Left lobe of liver (tissue), 2 donors: ENCODE measurements at regions not wholly inside any gene's neighbourhood (a gene's known extent, or its start where the extent isn't known, plus 50 kb on each side); places are given as distances from the start of the nearest gene placed in this dataset.
"Not testable (repeated sequence)": the region's sequence is repeated elsewhere in the genome, so short reads cannot be mapped to it uniquely, and the experiment has no call there.

Source experiments
- ATAC-seq: fragments of 200-7000 bp; cut with Tn5 transposase; one replicate; pipeline ENCODE4 v1.9.1; 2020; ENCODE audit warnings: mild to moderate bottlenecking, moderate library complexity
- DNase-seq: peaks from one replicate; pipeline ENCODE4 v3.0.0-alpha.2; 2020; ENCODE audit warnings: low spot score
- donor health status: DM: no; HTN: no; CAD: no; lungs with moderate emphysema.
- donor health status: DM: no; HTN: yes; CAD: no.

DNA sequence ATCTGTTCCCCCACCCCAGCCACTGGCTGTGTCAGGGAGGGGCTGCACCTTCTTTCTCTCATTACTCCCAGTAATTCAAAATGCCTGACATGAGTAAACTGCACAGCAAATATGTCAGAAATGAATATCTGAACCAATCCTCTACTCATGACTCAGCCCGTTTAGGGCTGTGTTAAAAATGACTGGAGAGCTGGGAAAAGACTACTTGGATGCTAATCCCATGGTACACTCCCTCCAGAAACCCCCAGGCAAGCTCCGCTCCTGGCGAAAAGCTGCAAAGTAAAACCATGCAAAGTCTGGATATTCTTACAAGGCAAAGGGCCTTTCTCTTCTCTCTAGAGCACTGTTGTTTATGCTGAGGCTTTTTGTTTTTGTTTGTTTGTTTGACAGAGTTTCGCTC lies 448.1 kb upstream of the DYNLRB2 start:
- ATAC-seq (no peak), DNase-seq (no peak)

DNA sequence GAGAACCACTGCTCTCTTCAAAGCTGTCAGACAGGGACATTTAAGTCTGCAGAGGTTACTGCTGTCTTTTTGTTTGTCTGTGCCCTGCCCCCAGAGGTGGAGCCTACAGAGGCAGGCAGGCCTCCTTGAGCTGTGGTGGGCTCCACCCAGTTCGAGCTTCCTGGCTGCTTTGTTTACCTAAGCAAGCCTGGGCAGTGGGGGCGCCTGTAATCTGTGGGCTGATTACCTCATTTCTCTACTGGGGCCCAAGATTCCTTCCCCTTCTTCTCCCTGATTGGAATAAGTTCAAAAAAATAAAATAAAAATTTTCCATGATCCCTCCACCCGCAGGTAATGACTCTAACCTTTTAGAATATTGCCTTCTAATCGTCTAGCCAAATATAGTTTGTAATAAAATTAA lies 449.3 kb upstream of the DYNLRB2 start:
- DNase-seq, ATAC-seq: not testable (repeated sequence)

DNA sequence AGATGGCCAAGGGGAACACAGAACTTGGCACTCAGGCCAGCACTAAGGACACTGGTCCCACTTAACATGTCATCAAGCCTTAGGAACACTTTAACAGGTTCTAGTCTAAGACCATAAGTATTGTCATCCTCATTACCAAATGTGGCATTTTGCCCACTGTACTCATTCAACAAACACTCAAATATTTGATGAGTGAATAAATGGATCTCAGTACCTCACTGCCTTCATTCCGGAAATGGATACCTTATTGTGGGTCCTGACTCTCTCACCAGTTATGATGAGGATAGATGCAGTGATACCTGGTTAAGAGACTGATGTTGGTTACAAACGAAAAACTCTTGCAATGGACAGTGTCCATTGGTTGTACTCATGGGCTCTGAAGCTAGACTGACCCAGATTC lies 455.2 kb upstream of the DYNLRB2 start:
- no peak for DNase-seq
- no peak for ATAC-seq

DNA sequence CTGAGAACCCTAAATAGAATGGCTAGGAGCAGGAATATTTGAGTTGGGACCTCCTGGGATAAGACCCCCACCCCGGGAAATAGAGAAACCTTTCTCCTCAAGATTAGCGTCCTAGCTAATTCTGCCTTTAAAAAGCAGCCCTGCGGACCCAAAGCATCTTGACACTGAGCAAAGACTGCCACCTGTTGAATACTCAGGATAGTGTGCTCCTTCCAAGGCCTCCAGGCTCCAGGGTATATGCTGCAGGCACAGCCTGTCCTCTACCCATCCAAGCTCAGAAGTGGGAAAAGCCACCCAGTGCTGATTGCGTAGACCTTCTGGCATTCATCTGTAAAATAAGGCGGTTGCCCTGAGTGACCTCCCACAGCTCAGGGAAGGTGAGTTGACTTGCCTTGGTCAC lies 456.2 kb upstream of the DYNLRB2 start:
- DNase-seq (peak; percentile 64), ATAC-seq (peak; percentile 100)

DNA sequence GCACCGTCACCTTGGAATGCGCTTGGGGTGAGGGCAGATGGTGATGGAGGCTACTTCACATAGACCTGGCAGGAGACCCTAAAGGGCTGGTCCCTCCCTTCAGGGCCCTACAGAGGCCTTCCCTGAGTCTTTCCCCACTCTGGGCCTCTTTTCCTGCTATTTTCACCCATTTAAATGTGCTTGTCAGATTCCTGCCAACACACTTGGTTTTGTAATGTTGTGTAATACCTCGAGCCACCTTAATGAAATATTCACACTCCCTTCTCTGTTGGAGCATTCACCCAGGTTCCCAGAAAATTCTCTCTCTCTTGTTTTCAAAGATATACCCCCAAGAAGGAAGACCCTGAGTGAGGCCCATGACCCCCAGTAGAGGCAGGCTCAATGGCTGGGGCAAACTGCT lies 456.6 kb upstream of the DYNLRB2 start:
- ATAC-seq (peak; percentile 71), DNase-seq (no peak)

DNA sequence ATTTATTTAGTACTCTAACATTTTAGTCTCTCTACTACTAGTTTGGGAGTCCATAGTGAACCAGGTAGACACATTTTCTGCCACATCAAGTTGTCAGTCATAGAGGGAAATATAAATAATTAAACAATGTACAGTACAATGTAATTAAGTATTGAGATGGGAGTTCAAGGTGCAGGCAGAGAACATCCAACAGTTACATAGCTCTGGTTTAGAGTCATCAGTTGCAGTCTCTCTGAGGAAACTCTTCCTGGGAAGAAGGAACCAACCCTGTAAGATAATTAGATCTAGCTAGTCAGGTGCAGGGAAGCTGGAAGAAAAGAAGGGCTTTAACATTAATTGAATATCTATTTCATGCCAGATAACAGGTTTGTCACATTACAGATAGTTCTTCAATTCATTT lies 457.9 kb upstream of the DYNLRB2 start:
- DNase-seq (no peak), ATAC-seq (no peak)

DNA sequence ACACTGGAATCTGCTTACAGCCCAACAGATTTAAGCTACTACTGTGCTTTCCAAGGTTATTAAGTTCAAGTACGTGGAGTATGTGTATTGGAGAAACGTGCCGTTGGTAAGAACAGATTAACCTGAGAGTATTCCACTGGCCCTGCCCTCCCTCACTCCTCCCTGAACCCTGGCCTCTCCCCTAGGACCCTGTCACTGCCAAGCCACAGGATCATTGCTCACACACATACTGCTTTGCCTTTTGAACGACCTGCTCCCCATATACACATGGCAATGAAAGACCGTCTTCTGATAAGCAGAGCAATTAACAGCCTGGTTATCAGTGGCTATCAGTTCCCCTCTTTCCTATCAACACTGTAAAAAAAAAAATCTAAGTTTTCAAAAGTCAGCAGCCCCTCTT lies 458.9 kb upstream of the DYNLRB2 start:
- ATAC-seq, result no peak
- DNase-seq, result no peak

DNA sequence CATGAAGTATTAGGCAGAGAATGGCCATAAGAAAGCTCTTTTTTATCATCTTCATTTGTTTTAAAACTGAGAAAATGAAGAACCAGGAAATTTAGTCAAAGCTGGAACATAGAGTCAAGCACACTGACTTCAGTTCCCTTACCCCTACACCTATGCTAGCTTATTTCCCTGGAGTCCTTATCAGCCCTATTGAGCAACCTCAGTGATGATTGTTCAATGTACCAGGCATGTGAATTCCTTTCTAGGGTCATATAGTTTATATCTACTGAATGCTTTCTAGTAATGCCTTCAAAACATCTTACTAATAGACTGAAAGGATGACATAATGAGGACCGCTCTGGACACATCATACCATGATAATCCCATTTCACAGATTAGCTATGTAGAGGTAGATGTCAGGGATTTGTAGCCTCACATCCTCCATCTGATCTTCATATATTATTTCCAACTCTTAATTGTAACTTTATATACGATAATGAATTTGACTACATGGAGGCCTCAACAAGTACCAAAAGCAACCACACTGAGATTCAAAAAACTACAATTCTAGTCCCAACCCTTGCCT lies 460.4 kb upstream of the DYNLRB2 start:
- ATAC-seq (no peak), DNase-seq (no peak)

DNA sequence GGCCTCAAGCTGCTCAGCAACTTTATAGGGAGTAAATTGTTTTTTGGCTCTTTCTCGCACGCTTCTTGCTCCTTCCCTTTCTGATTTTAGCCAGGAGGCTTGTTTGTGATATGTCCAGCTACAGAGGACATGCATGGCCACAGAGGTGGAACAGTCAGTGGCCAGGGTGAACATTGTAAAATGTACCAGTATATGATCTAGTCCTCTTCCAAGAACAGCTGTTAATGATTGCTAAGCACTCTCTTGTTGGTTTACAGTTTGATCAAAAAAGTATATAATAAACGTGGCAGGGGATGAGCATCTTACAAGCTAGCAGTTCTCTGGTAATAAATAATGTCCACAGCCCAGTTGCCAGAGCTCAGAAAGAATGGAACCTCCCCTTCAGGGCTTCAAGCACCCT lies 461.7 kb upstream of the DYNLRB2 start:
- no peak for ATAC-seq
- no peak for DNase-seq

DNA sequence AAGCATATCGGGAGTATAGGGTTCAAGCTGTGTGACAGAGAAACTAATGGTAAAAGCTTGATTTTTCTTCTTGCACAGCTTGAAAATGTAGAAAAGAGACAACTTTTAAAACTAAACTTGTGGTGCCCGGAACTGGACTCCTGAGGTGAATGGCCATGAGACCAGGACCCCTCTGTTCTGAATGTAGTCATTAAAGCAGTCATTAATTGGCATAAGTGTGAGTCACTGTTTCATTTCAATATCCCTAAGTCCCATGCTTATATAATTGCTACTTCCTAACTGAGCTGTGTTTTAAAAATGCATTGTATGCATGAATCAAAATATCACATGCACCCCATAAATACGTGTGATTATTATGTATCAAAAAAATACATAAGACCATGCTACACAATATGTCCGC lies 463.1 kb upstream of the DYNLRB2 start:
- DNase-seq, result no peak
- ATAC-seq, result no peak

DNA sequence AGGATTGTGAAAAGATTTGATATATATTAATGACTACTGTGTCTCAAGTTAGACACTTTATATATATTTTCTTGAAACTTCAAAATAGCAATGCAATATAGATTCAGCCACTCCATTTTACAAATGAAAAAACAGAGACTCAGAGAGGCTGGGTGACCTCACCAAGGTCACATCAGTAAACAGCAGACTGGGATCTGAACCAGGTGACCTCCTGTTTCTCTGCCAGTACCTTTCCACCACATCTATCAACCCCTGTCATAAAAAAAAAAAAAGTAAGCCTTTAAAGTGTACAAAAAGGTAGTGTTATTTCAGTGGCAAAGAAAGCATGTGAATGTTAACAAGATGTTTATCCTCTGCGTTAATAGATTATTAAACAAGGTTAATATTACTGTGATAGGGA lies 466.5 kb upstream of the DYNLRB2 start:
- ATAC-seq (no peak), DNase-seq (no peak)

DNA sequence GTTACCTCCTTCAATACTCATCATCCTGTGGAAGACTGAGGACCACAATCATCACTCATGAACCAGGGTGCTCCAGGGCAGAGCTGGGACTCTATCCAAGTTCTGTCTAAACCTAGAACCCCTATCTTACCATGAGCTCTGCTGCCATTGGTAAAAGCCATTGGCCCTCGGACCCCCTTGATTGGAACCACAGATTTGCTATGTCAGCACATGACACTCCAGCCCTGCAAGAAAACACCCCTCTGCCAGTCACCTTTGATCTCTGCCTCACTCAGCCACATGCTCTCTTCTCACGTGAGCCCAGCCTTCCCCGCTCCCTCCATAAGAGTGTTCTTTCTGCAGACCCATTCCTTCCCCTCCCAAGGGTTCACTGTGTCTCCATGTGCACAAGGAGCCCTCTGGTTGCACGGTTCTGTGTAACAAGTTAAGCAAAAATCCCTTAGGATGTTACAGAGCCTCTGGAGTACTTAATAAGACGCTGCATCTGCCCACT lies 468.8 kb upstream of the DYNLRB2 start:
- DNase-seq (no peak), ATAC-seq (no peak)

DNA sequence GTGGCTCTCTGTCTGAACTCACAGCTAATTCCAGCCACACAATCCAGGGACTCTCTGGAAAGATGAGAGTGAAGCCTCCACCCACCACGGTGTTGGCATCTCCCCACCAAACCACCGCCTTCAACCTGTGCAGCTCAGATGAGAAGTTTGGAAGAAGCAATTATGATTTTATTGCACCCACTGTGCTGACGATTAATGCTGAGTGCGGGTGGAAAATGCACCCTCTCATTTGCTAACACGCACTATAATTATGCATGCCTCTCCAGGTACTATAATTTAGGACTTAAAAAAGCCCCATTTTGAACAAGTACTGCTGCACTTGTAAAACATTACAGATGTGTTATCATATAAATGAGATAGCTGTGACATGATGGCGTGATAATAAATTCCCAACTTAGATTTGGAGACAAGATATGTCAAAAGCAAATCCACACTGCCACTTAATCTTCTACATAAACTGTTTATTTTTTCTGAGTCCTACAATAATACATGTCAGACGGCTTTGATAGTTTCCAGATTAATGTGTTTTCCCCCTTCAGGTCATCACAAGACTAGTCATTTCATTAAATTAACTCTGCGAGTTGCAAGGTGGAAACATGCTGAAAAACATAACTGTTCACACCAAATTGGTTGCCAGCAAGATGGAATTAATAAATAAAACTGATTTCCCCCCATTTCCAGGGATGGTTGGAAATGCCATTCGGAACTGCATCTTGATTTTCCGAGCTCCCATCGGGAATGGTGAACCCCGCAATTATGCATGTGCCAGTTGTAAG lies 466.5 kb upstream of the MAF start:
- DNase-seq, result no peak

DNA sequence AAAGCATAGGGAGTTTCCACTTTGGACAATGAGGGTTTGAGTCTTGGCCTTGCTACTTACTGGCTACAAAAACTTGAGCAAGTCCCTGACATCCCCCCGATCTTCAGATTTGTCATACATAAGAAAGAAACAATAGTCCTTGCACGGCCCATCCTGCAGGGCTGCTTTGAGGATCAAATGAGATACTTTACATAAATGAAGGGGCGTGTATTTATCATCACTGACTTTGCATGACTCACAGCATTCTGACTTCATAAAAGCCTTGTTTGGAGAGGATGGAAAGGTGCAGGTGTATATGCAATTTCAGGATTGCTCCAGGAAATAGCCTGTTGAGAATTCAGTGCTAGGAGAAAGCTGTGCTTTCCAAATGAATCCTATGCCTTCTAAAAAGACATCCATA lies 465.0 kb upstream of the MAF start:
- DNase-seq (no peak), ATAC-seq (no peak)

More for the DNA sequence above, 466.5 kb upstream of the MAF start:
- no peak for ATAC-seq

DNA sequence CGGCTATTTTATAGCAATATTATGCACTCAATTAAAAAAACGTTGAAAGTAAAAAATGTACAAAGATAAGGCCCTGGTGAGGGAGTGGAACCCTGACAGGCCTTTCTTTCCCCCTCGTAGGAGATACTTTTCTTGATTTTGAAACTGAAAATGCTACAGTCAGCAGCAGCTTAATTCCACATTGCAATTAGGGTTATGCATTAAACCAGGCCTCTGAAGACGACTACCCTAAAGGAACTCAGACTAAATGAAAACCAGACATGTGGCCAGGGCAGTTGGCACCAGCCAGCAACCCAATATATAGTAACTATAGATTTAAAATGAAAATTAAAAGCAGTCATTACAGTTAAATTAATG lies 463.2 kb upstream of the MAF start:
- DNase-seq (no peak), ATAC-seq (no peak)

DNA sequence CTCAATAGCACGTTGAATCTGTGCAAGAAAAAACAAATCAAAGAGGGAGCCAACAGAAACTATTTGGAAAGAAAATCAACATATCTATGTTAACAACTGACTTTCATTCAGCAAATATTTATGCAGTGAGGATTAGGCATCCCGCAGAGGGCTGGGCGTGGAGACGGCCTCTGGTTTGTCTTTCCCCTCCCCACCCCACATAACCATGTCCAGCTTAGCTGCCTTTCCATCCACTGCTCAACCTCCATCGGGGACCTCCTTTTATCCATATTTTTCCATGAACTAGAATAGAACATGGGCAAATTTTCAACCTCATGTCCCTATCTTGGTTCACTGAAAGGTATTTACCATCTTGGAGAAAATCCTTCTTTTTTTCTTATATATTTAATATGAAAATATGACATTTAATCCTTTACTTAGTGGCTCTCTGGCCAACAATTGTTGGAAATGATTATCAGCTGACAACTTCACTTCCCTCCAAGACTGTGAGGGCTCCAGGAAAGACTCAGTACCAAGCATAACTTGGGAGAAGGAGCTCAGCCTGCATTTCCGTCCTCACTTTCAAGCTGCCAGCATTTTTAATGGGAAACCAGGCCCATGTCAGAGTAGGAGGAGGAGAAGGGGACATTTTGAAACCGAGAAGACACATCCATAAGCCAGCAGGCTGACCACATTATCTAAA lies 462.6 kb upstream of the MAF start:
- no peak for ATAC-seq
- no peak for DNase-seq

DNA sequence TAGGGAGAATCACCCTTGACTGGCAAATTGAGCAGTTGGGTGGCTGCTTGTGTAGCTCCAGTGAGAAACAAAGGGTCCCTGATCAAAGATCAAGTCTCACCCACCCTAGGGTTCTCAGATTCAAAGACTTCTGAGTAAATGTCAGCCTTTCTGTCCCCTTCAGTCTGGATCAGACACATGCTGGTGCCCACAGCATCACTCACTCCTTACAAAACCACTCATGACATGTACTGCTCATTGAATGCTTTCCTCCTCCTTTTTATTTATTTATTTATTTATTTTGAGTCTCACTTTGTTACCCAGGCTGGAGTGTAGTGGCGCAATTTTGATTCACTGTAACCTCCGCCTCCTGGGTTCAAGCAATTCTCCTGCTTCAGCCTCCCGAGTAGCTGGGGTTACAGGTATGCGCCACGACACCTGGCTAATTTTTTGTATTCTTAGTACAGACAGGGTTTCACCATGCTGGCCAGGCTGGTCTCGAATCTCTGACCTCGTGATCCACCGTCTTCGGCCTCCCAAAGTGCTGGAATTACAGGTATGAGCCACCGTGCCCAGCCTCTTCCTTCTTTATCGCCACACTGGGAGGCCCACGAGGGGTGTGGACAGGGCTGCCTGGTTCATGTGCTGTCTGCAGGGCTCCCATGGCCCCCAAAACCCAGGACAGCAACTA lies 462.0 kb upstream of the MAF start:
- DNase-seq (no peak), ATAC-seq (no peak)

DNA sequence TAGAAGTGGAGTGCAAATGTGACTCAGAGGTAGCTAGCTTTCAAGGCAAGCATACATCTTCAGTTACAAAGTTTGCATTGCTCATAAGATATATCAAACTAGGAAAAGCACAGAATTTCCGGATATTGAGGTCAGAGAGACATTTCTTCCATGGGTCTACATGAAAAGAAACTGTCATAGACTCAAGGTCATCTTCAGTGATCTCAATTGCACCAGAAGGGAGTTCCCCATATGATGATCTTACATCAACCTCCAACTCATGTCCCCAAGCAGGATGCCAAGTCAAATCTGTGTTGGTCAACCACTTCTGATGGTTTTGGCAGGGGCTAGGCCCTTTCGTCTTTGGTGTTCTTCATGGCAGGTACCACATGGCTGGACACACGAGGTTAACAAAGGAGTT lies 459.9 kb upstream of the MAF start:
- ATAC-seq (no peak), DNase-seq (no peak)

DNA sequence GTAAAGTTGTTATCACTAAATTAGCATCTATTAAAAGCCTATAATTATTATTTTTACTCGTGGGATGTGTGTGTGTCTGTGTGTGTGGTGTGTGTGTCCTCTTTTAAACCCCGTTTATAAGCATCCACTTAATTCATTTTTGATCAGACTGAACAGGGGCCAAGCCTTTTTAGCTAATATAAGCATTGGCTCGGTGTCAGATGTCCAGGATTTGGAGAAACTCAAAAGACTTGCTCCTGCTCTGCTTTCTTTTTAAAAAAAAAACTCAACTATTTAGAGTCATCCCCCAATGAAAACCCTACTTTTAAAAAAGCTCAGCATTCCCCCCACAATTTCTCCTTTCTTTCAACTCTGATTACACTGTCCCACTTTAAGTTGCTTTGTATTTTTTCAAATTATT lies 459.3 kb upstream of the MAF start:
- DNase-seq (no peak), ATAC-seq (no peak)

DNA sequence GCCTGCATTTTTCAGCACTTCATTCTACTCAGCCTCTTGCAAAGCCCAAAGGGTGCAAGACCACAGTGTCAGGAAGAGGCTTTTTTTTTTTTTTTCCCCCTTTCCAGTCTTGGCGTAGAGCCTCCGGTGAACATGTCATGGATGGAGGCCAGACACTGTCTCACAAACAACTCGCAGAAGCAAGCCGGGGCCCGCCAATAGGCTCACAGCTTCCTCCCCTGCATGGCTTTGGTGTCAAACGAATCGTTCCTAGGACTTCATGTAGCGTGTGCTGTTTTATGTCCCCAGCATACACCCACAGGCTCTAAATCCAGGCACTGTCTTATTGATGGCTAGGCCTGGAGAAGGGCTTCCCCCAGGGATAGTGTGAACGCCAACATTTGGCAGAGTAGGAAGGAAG lies 457.7 kb upstream of the MAF start:
- DNase-seq (no peak), ATAC-seq (no peak)

DNA sequence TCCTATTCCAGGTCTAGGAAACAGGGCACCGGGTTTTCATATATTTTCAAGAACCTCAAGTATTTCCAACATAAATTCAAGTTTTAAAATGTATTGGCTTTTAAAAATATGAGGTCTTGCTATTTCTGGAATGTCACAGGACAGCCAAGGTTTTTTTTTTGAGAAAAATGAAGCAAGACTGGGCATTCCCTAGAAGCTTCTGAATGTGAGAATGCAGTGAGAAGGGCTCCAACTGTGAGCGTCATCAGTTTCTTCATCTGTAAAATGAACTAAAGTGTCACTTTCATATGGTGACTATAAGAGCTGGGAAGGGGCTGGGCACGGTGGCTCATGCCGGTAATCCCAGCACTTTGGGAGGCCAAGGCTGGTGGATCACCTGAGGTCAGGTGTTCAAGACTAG lies 455.8 kb upstream of the MAF start:
- no peak for ATAC-seq
- DNase-seq, result no peak

DNA sequence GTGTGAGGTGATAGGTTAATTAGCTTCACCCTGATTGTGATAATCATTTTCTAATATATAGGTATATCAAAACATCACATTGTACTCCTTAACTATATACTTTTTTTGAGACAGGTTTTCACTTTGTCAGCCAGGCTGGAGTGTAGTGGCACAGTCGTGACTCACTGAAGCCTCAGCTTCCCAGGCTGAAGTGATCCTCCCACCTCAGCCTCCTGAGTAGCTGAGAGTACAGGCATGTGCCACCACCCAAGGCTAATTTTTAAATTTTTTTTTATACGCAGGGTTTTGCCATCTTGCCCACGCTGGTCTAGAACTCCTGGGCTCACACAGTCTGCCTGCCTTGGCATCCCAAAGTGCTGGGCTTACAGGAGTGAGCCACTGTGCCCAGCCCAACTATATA lies 455.3 kb upstream of the MAF start:
- DNase-seq, result no peak
- ATAC-seq, result no peak
